GM18861 (cell line): ENCODE measurements at regions not wholly inside any gene's neighbourhood (a gene's known extent, or its start where the extent isn't known, plus 50 kb on each side); places are given as distances from the start of the nearest gene placed in this dataset.
"Not testable (repeated sequence)": the region's sequence is repeated elsewhere in the genome, so short reads cannot be mapped to it uniquely, and the experiment has no call there.

Experiments
- ATAC-seq: cut with Tn5 transposase; IDR thresholded peaks from one replicate; pipeline ENCODE4 v1.9.1; 2021; ENCODE audit not compliant: unreplicated experiment

GRCh38 chr14:53744857-53745256, 211.8 kb downstream of the BMP4 start:
- no peak for ATAC-seq

- no peak for ATAC-seq
Observed at GRCh38 chr14:53743371-53743770, 213.3 kb downstream of the BMP4 start.

- no peak for ATAC-seq
Observed at GRCh38 chr14:53742233-53742620, 214.4 kb downstream of the BMP4 start.

- ATAC-seq = no peak
Observed at GRCh38 chr14:53741479-53742232, 215.0 kb downstream of the BMP4 start.

GRCh38 chr14:53740570-53740969, 216.1 kb downstream of the BMP4 start:
- ATAC-seq = no peak

GRCh38 chr14:53735916-53736315, 220.7 kb downstream of the BMP4 start:
- ATAC-seq = no peak

- ATAC-seq = no peak
Observed at GRCh38 chr14:53723221-53723620, 233.4 kb downstream of the BMP4 start.

GRCh38 chr14:53719536-53719935, 237.1 kb downstream of the BMP4 start:
- no peak for ATAC-seq

- ATAC-seq = no peak
Observed at GRCh38 chr14:53716578-53716977, 240.0 kb downstream of the BMP4 start.

- ATAC-seq = no peak
Observed at GRCh38 chr14:53715193-53715721, 241.4 kb downstream of the BMP4 start.

- ATAC-seq = no peak
Observed at GRCh38 chr14:53714495-53715192, 242.0 kb downstream of the BMP4 start.

GRCh38 chr14:53712901-53713300, 243.7 kb downstream of the BMP4 start:
- ATAC-seq = not testable (repeated sequence)

- ATAC-seq = no peak
Observed at GRCh38 chr14:53711205-53711604, 245.4 kb downstream of the BMP4 start.

- ATAC-seq = no peak
Observed at GRCh38 chr14:53710615-53711014, 246.0 kb downstream of the BMP4 start.

GRCh38 chr14:53709381-53709780, 247.2 kb downstream of the BMP4 start:
- ATAC-seq = no peak

GRCh38 chr14:53703457-53703856, 253.2 kb downstream of the BMP4 start:
- ATAC-seq = no peak

- no peak for ATAC-seq
Observed at GRCh38 chr14:53701108-53701875, 255.3 kb downstream of the BMP4 start.

GRCh38 chr14:53696217-53696965, 260.2 kb downstream of the BMP4 start:
- ATAC-seq = no peak

- no peak for ATAC-seq
Observed at GRCh38 chr14:53695692-53696214, 260.9 kb downstream of the BMP4 start.

GRCh38 chr14:53692885-53693284, 263.7 kb downstream of the BMP4 start:
- ATAC-seq = no peak

GRCh38 chr14:53692451-53692850, 264.2 kb downstream of the BMP4 start:
- no peak for ATAC-seq
